SK-N-DZ (cell line): ENCODE measurements at regions not wholly inside any gene's neighbourhood (a gene's known extent, or its start where the extent isn't known, plus 50 kb on each side); places are given as distances from the start of the nearest gene placed in this dataset.

Experiments used
- DNase-seq: peaks from one replicate; pipeline ENCODE4 v3.0.0-alpha.2; 2015; ENCODE audit warnings: low spot score

- DNase-seq, result no peak
Measured at GRCh38 chr2:72004201-72004915, 143.3 kb downstream of the CYP26B1 start.

DNA sequence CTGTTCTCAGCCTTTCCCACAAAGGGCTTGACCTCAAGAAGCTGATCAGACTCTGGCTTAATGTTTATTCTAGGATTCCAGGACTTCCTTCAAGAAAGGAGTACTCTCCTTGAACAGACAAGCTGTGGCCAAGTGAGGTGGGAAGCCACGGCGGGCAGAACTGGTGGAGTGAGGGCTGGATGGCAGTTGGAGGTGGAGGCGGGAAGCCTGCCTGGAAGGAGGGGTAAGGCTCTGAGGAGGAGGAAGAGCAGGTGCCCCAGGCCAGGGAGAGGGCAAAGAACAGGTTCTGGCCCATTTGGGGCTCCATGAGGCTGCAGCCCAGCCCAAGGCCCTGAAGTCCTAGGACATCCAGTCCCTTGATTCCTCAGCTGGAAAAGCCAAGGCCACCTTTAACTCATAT lies 143.9 kb downstream of the CYP26B1 start:
- DNase-seq, result no peak

DNA sequence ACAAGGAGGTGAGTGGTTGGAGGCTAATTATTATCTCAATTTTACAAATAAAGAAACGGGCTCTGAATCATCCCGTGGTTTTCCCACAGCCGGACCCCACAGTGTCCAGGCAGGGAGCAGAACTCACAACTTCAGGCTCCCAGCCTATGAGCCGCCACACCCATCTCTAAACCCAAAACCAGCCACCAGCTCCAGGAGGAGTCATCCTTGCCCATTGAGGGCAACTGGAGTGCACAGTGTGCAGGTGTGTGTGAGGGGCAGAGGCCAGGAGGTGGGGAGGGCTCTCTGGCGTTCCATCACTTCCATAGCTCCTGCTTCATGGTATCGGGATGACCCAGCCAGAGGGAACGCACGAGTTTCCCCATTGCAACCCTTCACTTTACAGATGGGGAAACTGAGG lies 144.5 kb downstream of the CYP26B1 start:
- DNase-seq, result no peak

DNA sequence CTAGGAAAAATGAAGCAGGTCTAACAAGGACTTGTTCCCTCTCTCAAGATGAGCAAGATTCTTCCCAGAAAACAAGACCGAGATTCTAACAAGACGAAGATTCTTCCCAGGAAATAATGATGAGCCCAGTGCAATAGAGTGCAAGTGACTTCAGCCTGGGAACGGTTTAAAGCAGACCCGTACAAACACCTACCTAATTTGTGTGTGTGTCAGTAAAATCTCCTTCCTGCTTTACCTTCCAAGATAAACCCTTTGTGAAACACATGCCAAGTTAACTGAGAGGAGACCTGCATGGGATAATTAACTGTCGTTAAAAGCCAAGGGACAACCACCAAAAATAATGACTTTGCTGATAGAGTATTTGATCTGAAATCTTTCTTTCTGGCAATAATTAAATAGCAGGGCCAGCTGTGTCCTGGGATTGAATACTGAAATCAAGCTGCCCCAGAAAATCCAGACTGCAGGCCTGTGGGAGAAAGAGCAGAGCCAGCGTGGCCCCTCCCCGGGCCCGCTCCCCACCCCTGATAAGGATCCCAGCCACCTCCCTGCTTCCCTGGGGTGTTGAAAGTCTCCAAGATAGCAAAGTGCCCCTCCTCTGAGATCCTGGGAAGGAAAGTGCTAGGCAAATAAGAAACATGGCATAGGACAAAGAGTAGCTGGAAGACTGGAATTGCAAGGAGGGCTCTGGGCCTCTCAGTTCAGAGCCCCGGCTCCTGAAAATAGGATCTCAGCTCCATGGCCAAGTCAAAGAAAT lies 145.5 kb downstream of the CYP26B1 start:
- DNase-seq, result peak; percentile 61

- DNase-seq, result no peak
Measured at GRCh38 chr2:72000110-72000509, 147.6 kb downstream of the CYP26B1 start.

DNA sequence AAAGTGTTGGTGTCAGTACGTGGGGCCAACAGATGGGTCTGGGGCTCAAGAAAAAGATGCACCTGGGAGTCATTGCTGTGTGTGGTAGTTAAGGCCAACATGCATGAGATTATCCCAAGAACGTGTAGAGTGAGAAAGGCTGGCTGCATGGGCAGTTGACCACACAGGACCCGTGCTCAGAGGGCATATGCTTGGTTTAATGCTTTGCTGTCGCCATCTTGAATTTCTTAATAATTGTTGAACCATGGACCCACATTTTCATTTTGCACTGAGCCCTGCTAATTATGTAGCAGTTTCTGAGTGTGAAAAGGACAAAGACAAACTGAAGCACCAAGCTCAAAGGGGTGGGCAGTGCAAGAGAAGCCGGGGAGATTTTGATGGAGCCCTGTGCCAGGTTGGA lies 148.1 kb downstream of the CYP26B1 start:
- DNase-seq, result no peak

- DNase-seq, result no peak
Measured at GRCh38 chr2:71997843-71998242, 149.8 kb downstream of the CYP26B1 start.

DNA sequence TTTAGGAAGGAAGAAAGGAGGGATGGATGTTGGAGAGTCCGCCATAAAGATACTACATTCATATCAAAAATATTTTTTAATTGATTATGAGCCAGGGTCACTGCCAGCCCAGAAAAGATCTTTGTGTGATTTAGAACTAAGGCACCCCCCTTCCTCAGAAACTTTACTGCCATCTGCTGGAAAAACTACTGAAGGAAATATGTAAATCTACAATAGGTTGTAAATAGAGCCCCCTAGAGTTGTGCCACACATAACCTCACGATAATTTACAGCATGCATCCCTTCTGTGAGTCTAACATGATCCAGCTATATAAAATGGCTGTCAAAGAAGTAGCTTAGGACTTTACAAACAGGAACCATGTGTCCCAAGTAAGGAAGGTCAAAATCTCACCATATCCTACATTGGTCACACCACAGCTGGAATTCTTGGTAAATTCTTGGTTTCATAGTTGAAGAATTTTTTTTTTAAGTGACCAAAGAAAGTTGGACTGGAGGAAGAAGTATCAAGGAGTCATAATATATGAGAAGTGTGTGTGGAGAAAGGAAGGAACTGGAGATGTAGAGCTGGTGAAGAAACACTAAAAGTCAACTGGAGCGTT lies 152.5 kb downstream of the CYP26B1 start:
- no peak for DNase-seq

DNA sequence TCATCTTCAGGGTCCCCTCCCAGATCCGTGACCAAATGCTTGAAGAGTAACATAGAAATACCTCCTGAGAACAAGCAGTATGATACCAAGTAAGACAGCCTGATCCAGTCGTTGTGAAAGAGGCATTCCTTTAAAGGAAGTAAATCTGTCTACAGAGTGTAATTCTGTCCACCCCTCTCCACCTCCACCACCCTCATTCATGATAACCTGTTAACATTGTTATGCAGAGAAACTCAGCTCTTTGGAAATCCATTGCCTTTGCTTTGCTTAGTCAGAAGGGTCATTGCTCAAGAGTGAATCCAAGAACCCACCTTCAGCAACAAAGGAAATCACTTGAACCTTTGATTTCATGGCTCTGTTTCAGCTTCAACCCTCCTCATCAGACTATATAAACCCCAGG lies 155.6 kb downstream of the CYP26B1 start:
- no peak for DNase-seq

DNA sequence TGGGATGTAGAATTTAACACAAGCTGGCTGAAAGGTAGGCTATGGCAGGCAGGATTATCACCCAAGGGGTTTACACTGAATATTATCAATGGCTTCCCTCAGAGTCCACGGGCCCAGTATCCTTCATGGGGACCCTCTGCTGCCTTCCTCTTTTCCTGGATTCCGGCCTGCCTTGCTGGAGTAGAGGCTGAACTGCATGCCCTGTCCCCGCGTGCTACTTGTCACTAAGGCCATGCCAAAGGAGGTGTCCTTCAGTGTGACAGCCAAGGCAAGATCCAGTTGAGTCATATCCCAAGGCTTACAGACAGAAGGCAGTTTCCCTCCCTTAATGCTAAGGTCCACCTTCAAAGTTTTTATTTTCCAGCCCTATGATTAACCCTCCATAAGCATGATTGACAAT lies 156.3 kb downstream of the CYP26B1 start:
- DNase-seq, result no peak

DNA sequence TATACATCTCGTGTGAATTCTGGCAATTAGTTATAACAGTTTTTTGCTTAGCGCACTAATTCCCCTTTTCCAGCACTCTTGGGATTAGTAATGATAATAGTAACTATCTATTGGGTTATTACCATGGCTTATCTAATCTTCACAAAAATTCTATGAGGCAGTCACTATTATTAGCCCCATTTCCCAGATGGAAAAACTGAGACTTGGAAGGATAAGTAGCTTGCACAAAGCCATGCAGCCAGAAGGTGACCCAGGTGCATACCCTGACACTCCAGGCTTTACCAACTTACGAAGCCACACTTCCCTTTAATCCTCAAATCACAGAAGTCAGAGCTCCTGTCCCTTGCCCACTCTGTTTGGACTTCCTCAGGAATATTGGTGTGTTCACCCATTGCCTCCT lies 156.8 kb downstream of the CYP26B1 start:
- no peak for DNase-seq

DNA sequence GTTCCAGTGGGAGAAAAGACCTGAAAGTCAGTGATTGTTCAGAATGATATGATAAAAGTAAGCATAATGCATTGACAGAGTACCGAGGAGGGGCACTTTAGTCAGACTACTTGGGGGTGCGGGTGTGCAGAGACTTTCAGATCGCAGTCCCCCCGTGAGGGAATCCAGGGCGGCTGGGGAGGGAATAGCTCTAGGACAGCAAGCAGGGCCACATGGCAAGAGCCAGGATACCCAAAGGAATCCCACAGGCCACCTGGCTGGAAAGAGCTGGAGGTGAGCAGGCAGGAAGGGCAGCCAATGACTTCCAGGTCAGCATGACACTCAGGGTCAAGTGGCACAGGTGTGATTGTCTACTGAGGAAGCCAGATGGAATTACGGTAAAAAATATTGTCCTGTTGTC lies 157.5 kb downstream of the CYP26B1 start:
- no peak for DNase-seq

GRCh38 chr2:71989671-71990070 lies 158.0 kb downstream of the CYP26B1 start:
- DNase-seq, result no peak

GRCh38 chr2:71988170-71988569 lies 159.5 kb downstream of the CYP26B1 start:
- DNase-seq, result no peak

DNA sequence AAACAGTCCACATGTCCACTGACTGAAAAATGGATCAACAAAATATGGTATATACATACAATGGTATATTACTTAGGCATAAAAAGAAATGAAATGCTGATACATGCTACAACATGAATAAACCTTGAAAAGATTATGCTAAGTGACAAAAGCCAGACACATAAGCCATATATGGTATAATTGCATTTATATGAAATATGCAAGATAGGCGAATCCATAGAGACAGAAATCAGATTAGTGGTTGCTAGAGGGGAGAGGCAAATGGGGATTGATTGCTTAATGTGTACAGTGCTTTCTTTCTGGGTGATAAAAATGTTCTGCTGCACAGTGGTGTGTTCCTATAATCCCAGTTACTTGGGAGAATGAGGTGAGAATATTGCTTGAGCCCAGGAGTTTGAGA lies 171.0 kb downstream of the CYP26B1 start:
- peak; percentile 87 for DNase-seq

DNA sequence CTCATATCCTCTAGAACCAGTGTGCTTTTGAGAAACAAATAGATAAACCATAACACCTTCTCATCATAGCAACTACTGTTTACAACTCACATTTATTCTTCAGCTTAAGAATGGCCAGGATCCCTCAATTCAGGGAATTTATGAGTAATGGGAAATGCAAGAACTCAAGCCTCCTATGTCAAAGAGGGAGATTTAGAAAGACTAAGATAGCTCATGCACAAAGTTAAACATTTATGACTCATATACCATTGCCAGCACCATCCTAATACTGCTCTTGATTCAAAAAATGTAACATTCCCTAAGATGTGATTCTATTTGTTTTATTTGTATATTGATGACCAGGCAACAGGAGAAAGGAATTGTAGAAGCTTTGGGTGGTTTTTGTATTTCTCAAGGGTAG lies 172.8 kb downstream of the CYP26B1 start:
- no peak for DNase-seq

DNA sequence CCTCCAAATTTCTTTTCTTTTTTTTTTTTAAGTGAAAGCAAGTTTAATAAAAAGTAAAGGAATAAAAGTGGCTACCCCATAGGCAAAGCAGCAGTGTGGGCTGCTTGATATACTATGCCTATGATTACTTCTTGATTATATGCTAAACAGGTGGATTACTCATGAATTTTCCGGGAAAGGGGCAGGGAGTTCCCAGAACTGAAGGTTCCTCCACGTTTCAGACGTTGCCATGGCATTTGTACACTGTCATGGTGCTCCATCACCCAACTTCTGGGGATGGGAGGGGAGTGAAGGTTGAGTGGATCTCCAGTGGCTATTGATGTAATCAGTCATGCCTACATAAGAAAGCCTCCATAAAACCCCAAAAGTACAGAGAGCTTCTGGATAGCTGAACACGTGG lies 176.2 kb downstream of the CYP26B1 start:
- no peak for DNase-seq

- no peak for DNase-seq
Measured at GRCh38 chr2:71965530-71965929, 182.1 kb downstream of the CYP26B1 start.

DNA sequence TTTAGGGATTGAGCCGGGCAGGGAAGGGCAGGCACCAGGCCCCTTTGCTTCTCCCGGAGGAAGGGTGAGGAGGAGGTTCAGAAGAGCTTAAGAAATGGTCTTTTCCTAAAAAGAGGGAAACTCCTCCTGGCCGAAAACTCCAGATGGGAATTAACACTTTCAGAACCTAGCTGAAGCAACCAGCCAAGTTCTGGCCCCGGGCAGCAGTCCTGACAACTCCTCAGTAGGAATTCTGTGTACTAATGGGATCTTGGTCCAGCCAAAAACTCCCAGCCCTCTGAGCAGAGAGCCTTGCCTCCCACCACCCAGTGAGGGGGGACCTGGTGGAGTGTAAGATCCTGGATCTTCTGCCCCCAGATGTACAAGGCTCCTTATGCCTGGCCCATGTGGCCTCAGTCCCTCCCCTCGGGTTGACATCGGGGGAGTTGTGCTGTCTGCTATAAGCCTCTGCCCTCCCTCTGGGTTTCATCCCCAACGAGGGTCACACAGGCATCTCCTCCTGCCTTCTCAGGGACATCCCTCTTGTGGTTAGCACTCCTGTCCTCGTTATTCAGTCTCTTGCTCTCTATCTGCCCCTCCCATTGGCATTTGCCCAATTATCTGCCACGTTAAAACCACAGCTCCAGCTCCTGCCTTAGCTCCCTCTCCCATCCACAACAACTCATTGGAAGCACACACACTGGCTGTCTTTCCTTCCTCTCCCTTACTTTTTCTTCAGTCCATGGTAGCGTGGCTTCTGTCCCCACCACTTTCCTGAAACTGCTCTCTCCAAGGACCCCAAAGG lies 184.6 kb downstream of the CYP26B1 start:
- DNase-seq, result no peak

- no peak for DNase-seq
Measured at GRCh38 chr2:71962350-71962749, 185.3 kb downstream of the CYP26B1 start.

- DNase-seq, result no peak
Measured at GRCh38 chr2:71961289-71962027, 186.2 kb downstream of the CYP26B1 start.
